Transverse colon (tissue), 4 donors: ENCODE measurements at regions not wholly inside any gene's neighbourhood (a gene's known extent, or its start where the extent isn't known, plus 50 kb on each side); places are given as distances from the start of the nearest gene placed in this dataset.

Source experiments
- DNase-seq: peaks from one replicate; pipeline ENCODE4 v3.0.0-alpha.2; 2019
- H3K27ac ChIP-seq, 4 donors: fragments of 200-600 bp; sonication (generic); 2 replicates each; pipeline ENCODE4 v1.5.1; 2016 to 2018; ENCODE audit warnings: inconsistent platforms in 4 of 4
- H3K27me3 ChIP-seq: fragments of 200-600 bp; sonication (generic); 2 replicates; pipeline ENCODE4 v1.5.1; 2017; ENCODE audit warnings: inconsistent platforms
- H3K36me3 ChIP-seq, 4 donors: fragments of 200-600 bp; sonication (generic); 2 replicates each; pipeline ENCODE4 v1.5.1; 2017 to 2019; ENCODE audit warnings: inconsistent platforms in 4 of 4
- H3K4me1 ChIP-seq, 4 donors: fragments of 200-600 bp; sonication (generic); 2 replicates each; pipeline ENCODE4 v1.5.1; 2017 to 2020; ENCODE audit warnings: inconsistent platforms in 4 of 4
- H3K4me3 ChIP-seq, 4 donors: fragments of 200-600 bp; sonication (generic); 1 replicate in 1 of 4; 2 replicates in 3 of 4; pipeline versions ENCODE4 v1.5.1 to v1.6.1; 2017 to 2019; ENCODE audit warnings: inconsistent platforms in 4 of 4
- H3K9me3 ChIP-seq, 2 donors: fragments of 200-600 bp; sonication (generic); 2 replicates each; pipeline ENCODE4 v1.5.1; 2017 to 2019; ENCODE audit warnings: inconsistent platforms in 2 of 2
- EP300 ChIP-seq: sonication (generic); formaldehyde crosslinking; IDR thresholded peaks from one replicate; pipeline ENCODE4 v1.6.1; 2017; ENCODE audit warnings: antibody characterized with exemption, low read depth
- POLR2A ChIP-seq: fragments of 450-650 bp; IDR thresholded peaks from one replicate; pipeline ENCODE4 v1.6.1; 2016; ENCODE audit warnings: antibody characterized with exemption, mild to moderate bottlenecking, moderate library complexity
- POLR2AphosphoS5 ChIP-seq, 3 donors: sonication (generic); formaldehyde crosslinking; IDR thresholded peaks; one replicate each; pipeline ENCODE4 v1.6.1; 2016; ENCODE audit warnings: antibody characterized with exemption in 3 of 3
- WGBS, 2 donors: methylation state at CpG; one replicate each; pipeline ENCODE4 v1.1.5; 2018; ENCODE audit warnings: low coverage in 1 of 2; 5-methylcytosine and 5-hydroxymethylcytosine counted together
- in situ Hi-C, 4 donors: fragments of 200-750 bp; cut with MboI; loops; one replicate each; pipeline versions ENCODE4 v1.15.0 to v1.15.1; 2017; ENCODE audit warnings: low sequenced_read_pairs in 3 of 4, low pct_ligation_motif_present in 1 of 4, low pct_unique_long_range_greater_than_20kb in 1 of 4
- intact Hi-C: fragments of 100-400 bp; cut with DNase I; formaldehyde crosslinking; loops from one replicate; pipeline ENCODE4 v1.15.1; 2023; ENCODE audit warnings: low total_unique reads
- TF ChIP-seq, protein P1 (sequence below), 5 experiments: fragments of 200-600 bp in 3 of 5; fragments of 450-650 bp in 2 of 5; sonication (generic) in 3 of 5; IDR thresholded peaks; 1 replicate in 2 of 5; 2 replicates in 3 of 5; pipeline ENCODE4 v1.5.1; 2016 to 2017; ENCODE audit warnings: antibody characterized with exemption in 5 of 5, inconsistent platforms in 3 of 5, mild to moderate bottlenecking in 2 of 5, moderate library complexity in 1 of 5

DNA sequence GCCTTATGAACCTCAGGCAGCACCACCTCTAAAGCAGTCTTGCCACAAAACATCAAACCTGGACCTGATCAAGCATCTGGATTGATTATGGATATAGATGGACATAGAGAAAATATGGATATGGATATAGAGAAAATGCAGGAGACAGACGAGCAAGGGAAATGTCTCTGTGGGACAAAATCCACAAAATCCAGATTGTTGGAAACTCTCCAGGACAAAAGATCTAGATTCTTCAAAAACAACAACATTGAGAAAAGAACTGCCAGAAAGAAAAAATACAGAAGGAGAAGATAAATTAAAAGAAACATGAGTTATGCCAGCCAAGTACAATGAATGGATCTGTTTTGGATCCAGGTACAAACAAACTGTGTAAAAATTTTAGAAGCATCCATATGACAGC lies 1176.5 kb downstream of the UQCRFS1 start:
- in situ Hi-C loops: no loop called here
- Histone ChIP-seq H3K4me3 (no peak overlapping the region), H3K4me1 (no peaks in the 10 kb centered on the region), H3K9me3 (no peaks in the 10 kb centered on the region), H3K27me3 (no peaks in the 10 kb centered on the region), H3K36me3 (no peaks in the 10 kb centered on the region), H3K27ac (no peak overlapping the region)
- no peak for DNase-seq
- TF ChIP-seq POLR2A (no peak), POLR2AphosphoS5 (IDR thresholded peaks at IDR 0.05) (no peak), EP300 (no peak)
- TF ChIP-seq, protein P1, sequence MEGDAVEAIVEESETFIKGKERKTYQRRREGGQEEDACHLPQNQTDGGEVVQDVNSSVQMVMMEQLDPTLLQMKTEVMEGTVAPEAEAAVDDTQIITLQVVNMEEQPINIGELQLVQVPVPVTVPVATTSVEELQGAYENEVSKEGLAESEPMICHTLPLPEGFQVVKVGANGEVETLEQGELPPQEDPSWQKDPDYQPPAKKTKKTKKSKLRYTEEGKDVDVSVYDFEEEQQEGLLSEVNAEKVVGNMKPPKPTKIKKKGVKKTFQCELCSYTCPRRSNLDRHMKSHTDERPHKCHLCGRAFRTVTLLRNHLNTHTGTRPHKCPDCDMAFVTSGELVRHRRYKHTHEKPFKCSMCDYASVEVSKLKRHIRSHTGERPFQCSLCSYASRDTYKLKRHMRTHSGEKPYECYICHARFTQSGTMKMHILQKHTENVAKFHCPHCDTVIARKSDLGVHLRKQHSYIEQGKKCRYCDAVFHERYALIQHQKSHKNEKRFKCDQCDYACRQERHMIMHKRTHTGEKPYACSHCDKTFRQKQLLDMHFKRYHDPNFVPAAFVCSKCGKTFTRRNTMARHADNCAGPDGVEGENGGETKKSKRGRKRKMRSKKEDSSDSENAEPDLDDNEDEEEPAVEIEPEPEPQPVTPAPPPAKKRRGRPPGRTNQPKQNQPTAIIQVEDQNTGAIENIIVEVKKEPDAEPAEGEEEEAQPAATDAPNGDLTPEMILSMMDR (IDR thresholded peaks at IDR 0.05): no peak
- 60 to 62% methylated on average over 1 of the region's 1 CpG for WGBS, 2 donors
- intact Hi-C loops: no loop called here

GRCh38 chr19:28034936-28035335 lies 1178.0 kb downstream of the UQCRFS1 start:
- no peaks in the 10 kb centered on the region for H3K27me3 ChIP-seq
- WGBS, 2 donors: 36 to 48% methylated on average over 2 to 5 of the region's 5 CpGs
- intact Hi-C loops (no loop called here), in situ Hi-C loops (no loop called here)
- no peak for DNase-seq
- H3K4me3 ChIP-seq: no peak overlapping the region
- no peaks in the 10 kb centered on the region for H3K9me3 ChIP-seq
- H3K27ac ChIP-seq: no peak overlapping the region
- H3K4me1 ChIP-seq: no peaks in the 10 kb centered on the region
- TF ChIP-seq EP300 (no peak), POLR2AphosphoS5 (IDR thresholded peaks at IDR 0.05) (no peak), POLR2A (no peak)
- TF ChIP-seq, protein P1 (IDR thresholded peaks at IDR 0.05): no peak
- H3K36me3 ChIP-seq: no peaks in the 10 kb centered on the region

DNA sequence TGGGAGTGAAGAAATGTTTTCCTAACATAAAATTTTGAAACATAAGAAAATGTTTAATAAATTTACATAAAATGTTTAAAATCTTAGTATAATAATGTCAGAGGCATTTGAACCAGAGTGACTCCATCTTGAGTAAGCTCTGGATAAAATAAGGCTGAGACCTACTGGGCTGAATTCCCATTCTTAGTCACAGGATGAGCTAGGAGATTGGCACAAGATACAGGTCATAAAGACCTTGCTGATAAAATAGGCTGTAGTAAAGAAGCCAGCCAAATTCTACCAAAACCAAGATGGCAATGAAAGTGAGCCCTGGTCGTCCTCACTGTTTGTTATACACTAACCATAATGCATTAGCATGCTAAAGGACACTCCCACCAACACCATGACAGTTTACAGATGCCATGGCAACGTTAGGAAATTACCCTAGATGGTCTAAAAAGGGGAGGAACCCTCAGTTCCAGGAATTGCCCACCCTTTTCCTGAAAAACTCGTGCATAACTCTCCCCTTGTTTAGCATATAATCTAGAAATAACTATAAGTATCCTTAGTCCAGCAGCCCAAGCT lies 1184.0 kb downstream of the UQCRFS1 start:
- in situ Hi-C loops: no loop called here
- 0 to 31% methylated on average over 1 to 3 of the region's 3 CpGs for WGBS, 2 donors

GRCh38 chr19:28027116-28027515 lies 1185.8 kb downstream of the UQCRFS1 start:
- in situ Hi-C loops: no loop called here
- H3K27me3 ChIP-seq: no peaks in the 10 kb centered on the region
- DNase-seq: no peak
- no peaks in the 10 kb centered on the region for H3K9me3 ChIP-seq
- H3K4me1 ChIP-seq: no peaks in the 10 kb centered on the region
- WGBS, 2 donors: 30 to 41% methylated on average over 2 of the region's 2 CpGs
- H3K27ac ChIP-seq: no peak overlapping the region
- TF ChIP-seq, protein P1 (IDR thresholded peaks at IDR 0.05): no peak
- TF ChIP-seq POLR2AphosphoS5 (IDR thresholded peaks at IDR 0.05) (no peak), POLR2A (no peak), EP300 (no peak)
- H3K36me3 ChIP-seq: no peaks in the 10 kb centered on the region
- H3K4me3 ChIP-seq: no peak overlapping the region
- intact Hi-C loops: no loop called here

More for the DNA sequence above, 1184.0 kb downstream of the UQCRFS1 start:
- Histone ChIP-seq H3K27ac (no peak overlapping the region), H3K4me3 (no peak overlapping the region), H3K36me3 (no peaks in the 10 kb centered on the region), H3K27me3 (no peaks in the 10 kb centered on the region), H3K9me3 (no peaks in the 10 kb centered on the region), H3K4me1 (no peaks in the 10 kb centered on the region)
- no peak for TF ChIP-seq POLR2A
- TF ChIP-seq POLR2AphosphoS5 (IDR thresholded peaks at IDR 0.05): no peak
- TF ChIP-seq, protein P1 (IDR thresholded peaks at IDR 0.05): no peak
- TF ChIP-seq EP300: no peak
- DNase-seq: no peak
- intact Hi-C loops: no loop called here
